B cell (primary cell): ENCODE measurements at regions not wholly inside any gene's neighbourhood (a gene's known extent, or its start where the extent isn't known, plus 50 kb on each side); places are given as distances from the start of the nearest gene placed in this dataset.
A peak's percentile ranks its signal among the peaks of the same experiment; 100 is the strongest.

Experiments
- ATAC-seq: fragments of 200-7000 bp; cut with Tn5 transposase; one replicate; pipeline ENCODE4 v1.10.0; 2021; ENCODE audit warnings: low read depth, mild to moderate bottlenecking, moderate number of reproducible peaks, moderate library complexity
- CTCF ChIA-PET: fragments of 350-600 bp; sonication (Branson Sonifier 250); formaldehyde crosslinking; loops from one replicate; lab custom pipeline; 2021; ENCODE audit warnings: antibody characterized with exemption, inconsistent platforms; lab: Charles Lee
- POLR2A ChIA-PET: fragments of 350-600 bp; sonication (Branson Sonifier 250); formaldehyde crosslinking; loops from one replicate; lab custom pipeline; 2021; ENCODE audit warnings: antibody characterized with exemption; lab: Charles Lee
- DNase-seq: peaks from one replicate; pipeline ENCODE4 v3.0.0; 2013
- H2AFZ ChIP-seq: 2 replicates; pipeline ENCODE4 v1.6.1; 2012; ENCODE audit warnings: mild to moderate bottlenecking, low read depth, low read length; ENCODE audit not compliant: insufficient read depth, poor library complexity, severe bottlenecking
- H3K27ac ChIP-seq, 2 donors: 1 replicate in 1 of 2; 2 replicates in 1 of 2; pipeline ENCODE4 v1.5.1; 2012 to 2013; ENCODE audit warnings: low read length in 2 of 2, mild to moderate bottlenecking in 2 of 2, moderate library complexity in 1 of 2
- H3K27me3 ChIP-seq, 4 experiments: fragments of 200-600 bp in 1 of 4; sonication (generic) in 1 of 4; replicated peaks in 1 of 4; 1 replicate in 2 of 4; 2 replicates in 2 of 4; pipeline versions ENCODE4 v1.6.1 to v1.7.0; 2013 to 2016; ENCODE audit warnings: low read length in 3 of 4, mild to moderate bottlenecking in 2 of 4, mixed read lengths in 1 of 4, moderate library complexity in 1 of 4; ENCODE audit not compliant: insufficient read depth in 4 of 4, control insufficient read depth in 3 of 4; ENCODE audit errors: control extremely low read depth in 1 of 4
- H3K36me3 ChIP-seq, 2 experiments: replicated peaks in 1 of 2; 1 replicate in 1 of 2; 2 replicates in 1 of 2; pipeline versions ENCODE4 v1.6.1 to v1.7.1; 2013; ENCODE audit warnings: low read length in 1 of 2; ENCODE audit not compliant: insufficient read depth in 2 of 2, control insufficient read depth in 1 of 2; ENCODE audit errors: control extremely low read depth in 1 of 2, extremely low read depth in 1 of 2
- H3K4me1 ChIP-seq, 2 donors: fragments of 200-600 bp in 1 of 2; sonication (generic) in 1 of 2; 1 replicate in 1 of 2; 2 replicates in 1 of 2; pipeline versions ENCODE4 v1.5.1 to v1.6.1; 2013 to 2017; ENCODE audit warnings: low read length in 2 of 2; ENCODE audit not compliant: control insufficient read depth in 2 of 2, insufficient read depth in 2 of 2
- H3K4me2 ChIP-seq: replicated peaks from 2 replicates; pipeline ENCODE3; 2012; ENCODE audit warnings: mild to moderate bottlenecking, low read depth, low read length; ENCODE audit not compliant: poor library complexity, severe bottlenecking
- H3K4me3 ChIP-seq, 5 experiments: fragments of 200-600 bp in 1 of 5; sonication (generic) in 1 of 5; 1 replicate in 3 of 5; 2 replicates in 2 of 5; pipeline versions ENCODE4 v1.5.1 to v1.7.0; 2011 to 2016; ENCODE audit warnings: low read length in 4 of 5, mild to moderate bottlenecking in 4 of 5, low read depth in 2 of 5, control low read depth in 1 of 5, moderate library complexity in 1 of 5; ENCODE audit not compliant: insufficient read depth in 1 of 5; ENCODE audit errors: control extremely low read depth in 1 of 5, extremely low read depth in 1 of 5
- H3K79me2 ChIP-seq: fragments of 200-600 bp; sonication (generic); one replicate; pipeline ENCODE4 v1.6.0; 2016; ENCODE audit warnings: low read length; ENCODE audit not compliant: control insufficient read depth, insufficient read depth
- H3K9ac ChIP-seq: fragments of 200-600 bp; sonication (generic); 2 replicates; pipeline ENCODE4 v1.6.1; 2017; ENCODE audit warnings: mild to moderate bottlenecking, low read length, moderate library complexity
- H3K9me3 ChIP-seq, 3 donors: one replicate each; pipeline versions ENCODE4 v1.6.1 to v1.7.1; 2013; ENCODE audit warnings: low read length in 2 of 3; ENCODE audit not compliant: control insufficient read depth in 2 of 3, insufficient read depth in 1 of 3; ENCODE audit errors: control extremely low read depth in 1 of 3
- H4K20me1 ChIP-seq: 2 replicates; pipeline ENCODE4 v1.6.0; 2012; ENCODE audit warnings: mild to moderate bottlenecking, low read length; ENCODE audit not compliant: insufficient read depth, control insufficient read depth, poor library complexity, severe bottlenecking
- H3K27ac Mint-ChIP-seq: one replicate; pipeline ENCODE4 v1.8.0; 2021; ENCODE audit warnings: mixed read lengths
- H3K27me3 Mint-ChIP-seq: one replicate; pipeline ENCODE4 v1.8.0; 2021; ENCODE audit warnings: mixed read lengths
- H3K4me1 Mint-ChIP-seq: one replicate; pipeline ENCODE4 v1.8.0; 2021; ENCODE audit warnings: mixed read lengths
- H3K4me3 Mint-ChIP-seq: one replicate; pipeline ENCODE4 v1.8.0; 2021; ENCODE audit warnings: mixed read lengths
- H3K9me3 Mint-ChIP-seq: one replicate; pipeline ENCODE4 v1.8.0; 2022; ENCODE audit warnings: mixed read lengths; ENCODE audit not compliant: insufficient read depth
- EZH2 ChIP-seq: IDR thresholded peaks from 2 replicates; pipeline ENCODE4 v1.6.1; 2012; ENCODE audit warnings: borderline replicate concordance, low read depth, mild to moderate bottlenecking, moderate library complexity, low read length; ENCODE audit not compliant: insufficient read depth, poor library complexity, severe bottlenecking
- WGBS: methylation state at CpG from one replicate; pipeline ENCODE4 v1.1.5; 2013; ENCODE audit warnings: missing lambda C conversion rate; ENCODE audit not compliant: insufficient coverage; 5-methylcytosine and 5-hydroxymethylcytosine counted together
- intact Hi-C: fragments of 100-400 bp; cut with micrococcal nuclease; formaldehyde crosslinking; loops from one replicate; pipeline ENCODE4 v1.10.0; 2022
- TF ChIP-seq, protein P1 (sequence below): fragments of 200-600 bp; IDR thresholded peaks from one replicate; pipeline ENCODE4 v1.8.0; 2022; ENCODE audit warnings: antibody characterized with exemption, mild to moderate bottlenecking

DNA sequence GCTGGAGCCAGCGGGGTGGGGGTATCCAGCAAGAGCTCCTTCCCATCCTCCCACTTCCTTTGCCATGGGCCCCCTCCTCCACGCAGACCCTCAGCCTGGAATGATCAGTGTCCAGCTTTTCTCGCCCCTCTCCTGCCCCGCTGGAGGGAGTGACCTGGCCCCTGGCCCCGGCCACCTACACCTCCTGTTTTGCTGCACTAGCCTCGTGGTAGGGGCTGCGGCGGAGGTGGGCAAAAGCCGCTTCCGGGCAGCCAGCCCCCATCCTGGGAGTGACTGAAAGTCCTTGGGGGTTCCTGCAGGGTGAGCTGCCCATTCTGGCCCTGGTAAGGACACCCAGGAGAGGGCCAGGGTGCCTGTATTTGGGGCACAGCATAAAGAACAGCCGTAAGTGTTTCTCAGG lies 295.7 kb downstream of the SEC14L1 start:
- H3K9ac ChIP-seq, result peak overlapping the region; percentile 25
- no peak overlapping the region for H3K4me3 ChIP-seq

DNA sequence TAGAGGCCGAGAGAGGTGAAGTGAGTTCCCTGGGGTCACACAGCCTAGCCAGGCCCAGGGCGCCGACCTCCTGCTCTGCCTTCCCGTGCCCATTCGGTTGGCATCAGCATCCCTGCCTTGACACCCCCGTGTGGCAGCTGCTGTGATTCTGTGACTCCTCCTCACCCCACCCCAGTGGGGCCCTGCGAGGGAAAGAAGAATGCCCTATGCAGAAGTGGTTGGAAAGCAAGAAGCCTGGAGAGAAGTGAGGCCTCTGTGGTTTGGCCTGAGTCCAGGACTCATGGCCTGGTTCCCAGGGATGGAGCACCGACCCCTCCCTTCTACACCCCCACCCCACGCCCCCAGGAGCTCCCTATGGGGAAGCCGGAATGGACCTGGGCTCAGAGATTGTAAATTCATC lies 296.2 kb downstream of the SEC14L1 start:
- Mint-ChIP-seq H3K4me1 (peaks cover 89% of the 10 kb centered on the region), H3K27ac (peak overlapping the region; percentile 98), H3K27me3 (no peaks in the 10 kb centered on the region), H3K4me3 (peak overlapping the region; percentile 69), H3K9me3 (no peaks in the 10 kb centered on the region)
- H3K27ac ChIP-seq, result peak overlapping the region; percentile 96 to 97
- ChIA-PET CTCF (interaction anchor here (1.1 to 27.0 kb wide), 5 partner anchors 8 to 58 kb away, joined by 3 to 699 read pairs (median 8); no protein-coding TSS in a partner anchor), POLR2A (interaction anchor here (0.5 to 10.8 kb wide), 4 partner anchors 14 to 53 kb away, joined by 4 to 147 read pairs (median 26); no protein-coding TSS in a partner anchor)
- peaks cover 0 to 3% of the 10 kb centered on the region in 2 experiments for H3K36me3 ChIP-seq
- ATAC-seq (no peak), DNase-seq (peak; percentile 66)
- H2AFZ ChIP-seq, result peak overlapping the region; percentile 5
- intact Hi-C loops, result no loop called here
- peaks cover 75% of the 10 kb centered on the region for H3K79me2 ChIP-seq
- peak overlapping the region; percentile 64 for H3K4me2 ChIP-seq
- WGBS, result 30% methylated on average over 2 of the region's 10 CpGs
- H3K27me3 ChIP-seq, result no peaks in the 10 kb centered on the region
- H4K20me1 ChIP-seq, result no peaks in the 10 kb centered on the region
- H3K9ac ChIP-seq, result peak overlapping the region; percentile 25
- TF ChIP-seq EZH2, result no peak
- TF ChIP-seq, protein P1, sequence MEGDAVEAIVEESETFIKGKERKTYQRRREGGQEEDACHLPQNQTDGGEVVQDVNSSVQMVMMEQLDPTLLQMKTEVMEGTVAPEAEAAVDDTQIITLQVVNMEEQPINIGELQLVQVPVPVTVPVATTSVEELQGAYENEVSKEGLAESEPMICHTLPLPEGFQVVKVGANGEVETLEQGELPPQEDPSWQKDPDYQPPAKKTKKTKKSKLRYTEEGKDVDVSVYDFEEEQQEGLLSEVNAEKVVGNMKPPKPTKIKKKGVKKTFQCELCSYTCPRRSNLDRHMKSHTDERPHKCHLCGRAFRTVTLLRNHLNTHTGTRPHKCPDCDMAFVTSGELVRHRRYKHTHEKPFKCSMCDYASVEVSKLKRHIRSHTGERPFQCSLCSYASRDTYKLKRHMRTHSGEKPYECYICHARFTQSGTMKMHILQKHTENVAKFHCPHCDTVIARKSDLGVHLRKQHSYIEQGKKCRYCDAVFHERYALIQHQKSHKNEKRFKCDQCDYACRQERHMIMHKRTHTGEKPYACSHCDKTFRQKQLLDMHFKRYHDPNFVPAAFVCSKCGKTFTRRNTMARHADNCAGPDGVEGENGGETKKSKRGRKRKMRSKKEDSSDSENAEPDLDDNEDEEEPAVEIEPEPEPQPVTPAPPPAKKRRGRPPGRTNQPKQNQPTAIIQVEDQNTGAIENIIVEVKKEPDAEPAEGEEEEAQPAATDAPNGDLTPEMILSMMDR, result no peak
- peaks cover 98 to 100% of the 10 kb centered on the region in 2 donors for H3K4me1 ChIP-seq
- H3K9me3 ChIP-seq, result no peaks in the 10 kb centered on the region
- no peak overlapping the region for H3K4me3 ChIP-seq

More for the DNA sequence above, 295.7 kb downstream of the SEC14L1 start:
- peak overlapping the region; percentile 98 for H3K27ac Mint-ChIP-seq
- intact Hi-C loops, result no loop called here
- H3K9me3 ChIP-seq, result no peaks in the 10 kb centered on the region
- WGBS, result 59% methylated on average over 9 of the region's 11 CpGs
- CTCF ChIA-PET, result interaction anchor here (1.1 to 27.0 kb wide), 5 partner anchors 8 to 59 kb away, joined by 3 to 699 read pairs (median 8); no protein-coding TSS in a partner anchor
- no peak for ATAC-seq
- peak overlapping the region; percentile 64 for H3K4me2 ChIP-seq
- no peaks in the 10 kb centered on the region for H3K9me3 Mint-ChIP-seq
- H3K4me3 Mint-ChIP-seq, result peak overlapping the region; percentile 69
- peak overlapping the region; percentile 96 to 97 for H3K27ac ChIP-seq
- H4K20me1 ChIP-seq, result no peaks in the 10 kb centered on the region
- peaks cover 76% of the 10 kb centered on the region for H3K79me2 ChIP-seq
- no peaks in the 10 kb centered on the region for H3K27me3 ChIP-seq
- H2AFZ ChIP-seq, result no peak overlapping the region
- H3K4me1 ChIP-seq, result peaks cover 99 to 100% of the 10 kb centered on the region in 2 donors
- no peak for TF ChIP-seq EZH2
- TF ChIP-seq, protein P1, result no peak
- peaks cover 88% of the 10 kb centered on the region for H3K4me1 Mint-ChIP-seq
- no peaks in the 10 kb centered on the region for H3K27me3 Mint-ChIP-seq
- DNase-seq, result no peak
- POLR2A ChIA-PET, result interaction anchor here (0.7 to 10.8 kb wide), 4 partner anchors 9 to 30 kb away, joined by 3 to 147 read pairs (median 14); no protein-coding TSS in a partner anchor
- peaks cover 0 to 3% of the 10 kb centered on the region in 2 experiments for H3K36me3 ChIP-seq
